ENCODE measurements at regions not wholly inside any gene's neighbourhood (a gene's known extent, or its start where the extent isn't known, plus 50 kb on each side); places are given as distances from the start of the nearest gene placed in this dataset.

DNA sequence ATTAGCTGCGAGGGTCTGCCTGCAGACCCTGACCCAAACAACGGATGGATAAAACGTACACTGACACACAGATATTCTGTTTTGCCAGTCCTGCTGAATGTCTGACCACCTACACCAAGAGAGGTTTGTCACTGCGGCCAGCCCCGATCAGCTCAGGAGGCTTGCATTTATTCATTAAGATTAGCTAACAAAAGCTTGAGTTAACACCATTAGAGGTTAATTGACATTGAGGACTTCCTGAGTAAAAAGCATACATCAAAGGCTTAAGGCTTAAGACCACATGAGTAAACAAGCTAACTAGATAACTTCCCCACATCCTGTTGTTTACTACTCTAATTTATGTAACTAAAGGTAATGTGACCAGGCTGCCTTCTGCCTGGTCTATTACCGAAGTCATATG lies 198.1 kb upstream of the TRPC7 start:
- TF ChIP-seq POLR2A (IDR thresholded peaks at IDR 0.05) = no peak
- TF ChIP-seq, protein P1, sequence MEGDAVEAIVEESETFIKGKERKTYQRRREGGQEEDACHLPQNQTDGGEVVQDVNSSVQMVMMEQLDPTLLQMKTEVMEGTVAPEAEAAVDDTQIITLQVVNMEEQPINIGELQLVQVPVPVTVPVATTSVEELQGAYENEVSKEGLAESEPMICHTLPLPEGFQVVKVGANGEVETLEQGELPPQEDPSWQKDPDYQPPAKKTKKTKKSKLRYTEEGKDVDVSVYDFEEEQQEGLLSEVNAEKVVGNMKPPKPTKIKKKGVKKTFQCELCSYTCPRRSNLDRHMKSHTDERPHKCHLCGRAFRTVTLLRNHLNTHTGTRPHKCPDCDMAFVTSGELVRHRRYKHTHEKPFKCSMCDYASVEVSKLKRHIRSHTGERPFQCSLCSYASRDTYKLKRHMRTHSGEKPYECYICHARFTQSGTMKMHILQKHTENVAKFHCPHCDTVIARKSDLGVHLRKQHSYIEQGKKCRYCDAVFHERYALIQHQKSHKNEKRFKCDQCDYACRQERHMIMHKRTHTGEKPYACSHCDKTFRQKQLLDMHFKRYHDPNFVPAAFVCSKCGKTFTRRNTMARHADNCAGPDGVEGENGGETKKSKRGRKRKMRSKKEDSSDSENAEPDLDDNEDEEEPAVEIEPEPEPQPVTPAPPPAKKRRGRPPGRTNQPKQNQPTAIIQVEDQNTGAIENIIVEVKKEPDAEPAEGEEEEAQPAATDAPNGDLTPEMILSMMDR (IDR thresholded peaks at IDR 0.05) = no peak

Measured in lower leg skin (tissue), 3 donors.